ENCODE measurements at regions not wholly inside any gene's neighbourhood (a gene's known extent, or its start where the extent isn't known, plus 50 kb on each side); places are given as distances from the start of the nearest gene placed in this dataset.

DNA sequence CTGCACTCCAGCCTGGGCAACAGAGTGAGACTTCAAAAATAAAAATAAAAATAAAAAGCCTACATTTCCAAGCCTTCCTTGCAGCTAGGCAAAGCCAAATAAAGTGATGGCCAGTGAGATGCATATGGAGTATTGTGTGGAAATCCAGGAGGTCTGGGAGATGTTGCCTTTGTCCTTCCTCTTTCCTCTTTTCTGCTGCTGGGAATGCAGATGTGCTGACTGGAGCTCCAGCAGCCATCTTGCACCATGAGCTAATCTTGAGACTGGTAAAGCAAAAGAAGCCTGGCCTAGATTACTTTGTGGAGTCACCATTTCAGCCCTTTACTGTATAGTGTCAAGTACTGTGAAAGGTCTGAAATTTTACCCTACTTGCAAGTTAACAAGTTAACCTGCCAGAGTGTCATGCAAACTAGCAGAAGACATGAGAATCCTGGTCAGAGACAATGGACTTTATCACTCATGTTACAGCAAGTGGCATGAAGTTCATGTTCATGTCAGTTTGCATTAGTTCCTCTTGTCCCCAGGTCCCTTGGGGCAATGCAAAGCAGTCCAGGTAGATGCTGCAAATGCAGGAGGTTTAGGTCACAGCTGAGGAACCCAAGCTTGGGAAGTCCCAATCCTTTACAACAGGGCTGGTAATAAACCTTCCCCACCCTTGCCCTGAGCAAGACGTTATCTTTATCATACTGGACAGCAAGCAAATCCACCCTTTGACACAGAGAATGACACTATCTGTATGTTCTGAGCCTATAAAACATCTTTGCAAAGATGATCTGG is 103.1 kb downstream of the TLE3 start:
- Histone ChIP-seq H3K4me1 (no peaks in the 10 kb centered on the region), H3K27ac (no peak overlapping the region), H3K9me3 (no peaks in the 10 kb centered on the region), H3K27me3 (peaks cover 0 to 12% (median 0%) of the 10 kb centered on the region in 3 donors), H3K36me3 (no peaks in the 10 kb centered on the region), H3K4me3 (no peak overlapping the region)
- WGBS, 2 donors = 8 to 48% methylated on average over 1 of the region's 1 CpG
- DNase-seq = no peak
- intact Hi-C loops (cut with DNase I) = no loop called here
- TF ChIP-seq POLR2A (IDR thresholded peaks at IDR 0.05) (no peak), POLR2AphosphoS5 (IDR thresholded peaks at IDR 0.05) (no peak), EP300 (IDR thresholded peaks at IDR 0.05) (no peak)
- TF ChIP-seq, protein P1, sequence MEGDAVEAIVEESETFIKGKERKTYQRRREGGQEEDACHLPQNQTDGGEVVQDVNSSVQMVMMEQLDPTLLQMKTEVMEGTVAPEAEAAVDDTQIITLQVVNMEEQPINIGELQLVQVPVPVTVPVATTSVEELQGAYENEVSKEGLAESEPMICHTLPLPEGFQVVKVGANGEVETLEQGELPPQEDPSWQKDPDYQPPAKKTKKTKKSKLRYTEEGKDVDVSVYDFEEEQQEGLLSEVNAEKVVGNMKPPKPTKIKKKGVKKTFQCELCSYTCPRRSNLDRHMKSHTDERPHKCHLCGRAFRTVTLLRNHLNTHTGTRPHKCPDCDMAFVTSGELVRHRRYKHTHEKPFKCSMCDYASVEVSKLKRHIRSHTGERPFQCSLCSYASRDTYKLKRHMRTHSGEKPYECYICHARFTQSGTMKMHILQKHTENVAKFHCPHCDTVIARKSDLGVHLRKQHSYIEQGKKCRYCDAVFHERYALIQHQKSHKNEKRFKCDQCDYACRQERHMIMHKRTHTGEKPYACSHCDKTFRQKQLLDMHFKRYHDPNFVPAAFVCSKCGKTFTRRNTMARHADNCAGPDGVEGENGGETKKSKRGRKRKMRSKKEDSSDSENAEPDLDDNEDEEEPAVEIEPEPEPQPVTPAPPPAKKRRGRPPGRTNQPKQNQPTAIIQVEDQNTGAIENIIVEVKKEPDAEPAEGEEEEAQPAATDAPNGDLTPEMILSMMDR (IDR thresholded peaks at IDR 0.05) = no peak

GRCh38 chr15:69996321-69997160 is 101.2 kb downstream of the TLE3 start:
- Histone ChIP-seq H3K4me1 (no peaks in the 10 kb centered on the region), H3K9me3 (no peaks in the 10 kb centered on the region), H3K27ac (no peak overlapping the region), H3K36me3 (no peaks in the 10 kb centered on the region), H3K27me3 (no peaks in the 10 kb centered on the region), H3K4me3 (no peak overlapping the region)
- 45 to 75% methylated on average over 15 of the region's 15 CpGs for WGBS, 2 donors
- TF ChIP-seq, protein P1 (IDR thresholded peaks at IDR 0.05) = no peak
- TF ChIP-seq POLR2AphosphoS5 (IDR thresholded peaks at IDR 0.05) (no peak), EP300 (IDR thresholded peaks at IDR 0.05) (no peak), POLR2A (IDR thresholded peaks at IDR 0.05) (no peak)
- intact Hi-C loops (cut with DNase I) = no loop called here
- DNase-seq = no peak

DNA sequence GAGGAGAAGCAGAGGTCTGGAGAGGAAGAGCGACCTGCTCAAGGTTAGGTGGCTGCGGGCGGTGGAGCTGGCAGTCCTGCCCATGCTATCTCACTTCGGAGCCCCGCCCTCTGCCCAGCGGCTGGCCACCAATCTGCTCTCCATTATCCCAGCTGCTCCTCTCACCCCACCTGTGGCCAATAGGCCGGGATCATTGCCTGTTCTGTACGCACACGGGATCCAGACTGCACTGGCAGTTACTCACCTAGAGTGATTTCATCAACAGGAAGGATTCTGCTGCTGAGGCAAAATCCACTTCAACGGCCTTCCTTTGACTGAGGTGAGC is 100.6 kb downstream of the TLE3 start:
- Histone ChIP-seq H3K27me3 (no peaks in the 10 kb centered on the region), H3K36me3 (no peaks in the 10 kb centered on the region), H3K27ac (no peak overlapping the region), H3K9me3 (no peaks in the 10 kb centered on the region), H3K4me3 (no peak overlapping the region), H3K4me1 (no peaks in the 10 kb centered on the region)
- no peak for DNase-seq
- WGBS, 2 donors = 20 to 71% methylated on average over 10 of the region's 10 CpGs
- TF ChIP-seq, protein P1 (IDR thresholded peaks at IDR 0.05) = no peak
- TF ChIP-seq POLR2AphosphoS5 (IDR thresholded peaks at IDR 0.05) (no peak), POLR2A (IDR thresholded peaks at IDR 0.05) (no peak), EP300 (IDR thresholded peaks at IDR 0.05) (no peak)
- intact Hi-C loops (cut with DNase I) = no loop called here

All from sigmoid colon (tissue), 6 donors.